ENCODE measurements at regions not wholly inside any gene's neighbourhood (a gene's known extent, or its start where the extent isn't known, plus 50 kb on each side); places are given as distances from the start of the nearest gene placed in this dataset.

DNA sequence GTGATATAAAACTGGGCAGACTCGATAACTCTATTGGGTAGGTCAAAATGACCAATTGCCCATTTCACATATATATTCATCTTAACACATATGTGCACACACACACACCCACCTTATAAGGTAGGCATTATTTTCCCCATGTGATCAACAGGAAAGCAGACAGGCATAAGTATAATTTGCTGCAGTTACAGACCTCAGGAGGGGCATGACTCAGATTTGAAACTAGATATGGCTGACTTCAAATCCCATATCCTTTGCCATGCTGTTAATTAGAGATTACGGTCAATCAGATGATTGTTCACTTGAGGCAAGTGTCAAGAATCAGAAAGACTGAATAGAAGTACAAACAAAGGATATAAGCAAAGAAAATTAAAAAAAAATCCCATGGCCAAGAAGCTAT, 910.6 kb downstream of the NTRK3 start:
- no peak for TF ChIP-seq ESRRG (CRISPR knock-in tag; IDR thresholded peaks at IDR 0.05)
- TF ChIP-seq, protein P1, sequence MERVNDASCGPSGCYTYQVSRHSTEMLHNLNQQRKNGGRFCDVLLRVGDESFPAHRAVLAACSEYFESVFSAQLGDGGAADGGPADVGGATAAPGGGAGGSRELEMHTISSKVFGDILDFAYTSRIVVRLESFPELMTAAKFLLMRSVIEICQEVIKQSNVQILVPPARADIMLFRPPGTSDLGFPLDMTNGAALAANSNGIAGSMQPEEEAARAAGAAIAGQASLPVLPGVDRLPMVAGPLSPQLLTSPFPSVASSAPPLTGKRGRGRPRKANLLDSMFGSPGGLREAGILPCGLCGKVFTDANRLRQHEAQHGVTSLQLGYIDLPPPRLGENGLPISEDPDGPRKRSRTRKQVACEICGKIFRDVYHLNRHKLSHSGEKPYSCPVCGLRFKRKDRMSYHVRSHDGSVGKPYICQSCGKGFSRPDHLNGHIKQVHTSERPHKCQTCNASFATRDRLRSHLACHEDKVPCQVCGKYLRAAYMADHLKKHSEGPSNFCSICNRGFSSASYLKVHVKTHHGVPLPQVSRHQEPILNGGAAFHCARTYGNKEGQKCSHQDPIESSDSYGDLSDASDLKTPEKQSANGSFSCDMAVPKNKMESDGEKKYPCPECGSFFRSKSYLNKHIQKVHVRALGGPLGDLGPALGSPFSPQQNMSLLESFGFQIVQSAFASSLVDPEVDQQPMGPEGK (CRISPR knock-in tag; IDR thresholded peaks at IDR 0.05; ENCODE audit: borderline replicate concordance), result no peak

Measured in SK-N-SH treated with all-trans-retinoic acid at 6 μM for 48 hours (cell line).